EH (cell line): ENCODE measurements at regions not wholly inside any gene's neighbourhood (a gene's known extent, or its start where the extent isn't known, plus 50 kb on each side); places are given as distances from the start of the nearest gene placed in this dataset.

Experiments
- DNase-seq: peaks from one replicate; pipeline ENCODE4 v3.0.0-alpha.2; 2015; ENCODE audit warnings: low read depth

DNA sequence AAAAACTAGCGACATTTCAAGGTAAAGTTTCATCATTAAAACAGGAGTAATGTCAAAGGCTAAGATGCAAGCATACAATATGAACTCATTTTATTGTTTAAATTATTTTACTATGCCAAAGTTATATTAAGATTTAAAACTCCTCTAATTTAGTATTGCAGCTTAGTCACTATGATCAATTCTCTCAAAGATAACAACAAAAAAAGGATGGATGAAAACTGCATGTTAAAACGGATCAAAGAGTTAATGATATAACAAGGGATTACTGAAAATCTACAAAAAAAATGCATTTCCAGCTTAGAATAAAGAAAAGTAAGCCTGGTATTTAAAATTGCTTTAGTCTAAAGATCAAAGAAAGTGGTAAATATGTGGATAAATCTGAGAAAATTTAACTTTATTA, 587.8 kb upstream of the PCDH20 start:
- no peak for DNase-seq

DNA sequence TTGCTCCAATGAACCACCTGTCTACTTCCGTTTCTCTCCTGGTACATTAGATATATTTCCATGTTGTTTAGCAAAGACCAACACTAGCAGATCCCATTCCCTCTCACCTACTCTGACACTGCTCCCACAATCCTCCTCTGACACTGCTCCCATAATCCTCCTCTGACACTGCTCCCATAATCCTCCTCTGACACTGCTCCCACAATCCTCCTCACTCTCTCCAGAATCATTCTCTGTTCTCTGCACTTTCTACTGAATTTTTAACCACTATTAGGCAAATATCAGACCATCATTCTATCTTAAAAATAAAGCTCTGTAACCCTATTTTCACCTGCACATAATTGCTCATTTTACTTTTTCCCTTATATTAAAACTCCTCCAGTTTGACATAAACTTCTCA, 578.5 kb upstream of the PCDH20 start:
- DNase-seq: no peak

DNA sequence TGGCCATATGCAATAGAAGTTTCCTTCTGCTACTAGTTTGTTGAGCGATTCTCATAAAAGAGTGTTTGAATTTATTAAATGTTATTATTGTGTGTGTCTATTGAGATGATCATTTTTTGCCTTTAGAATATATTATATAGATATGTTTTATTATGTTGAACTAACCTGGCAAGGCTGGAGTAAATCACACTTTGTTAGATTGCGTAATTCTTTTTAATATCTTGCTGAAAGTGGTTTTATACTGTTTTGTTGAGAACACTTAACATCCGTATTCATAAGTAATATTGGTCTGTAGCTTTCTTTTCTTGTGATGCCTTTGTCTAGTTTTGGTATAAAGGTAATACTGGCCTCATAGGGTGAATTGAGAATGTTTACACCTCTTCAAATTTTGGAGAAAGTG, 574.3 kb upstream of the PCDH20 start:
- DNase-seq: no peak

DNA sequence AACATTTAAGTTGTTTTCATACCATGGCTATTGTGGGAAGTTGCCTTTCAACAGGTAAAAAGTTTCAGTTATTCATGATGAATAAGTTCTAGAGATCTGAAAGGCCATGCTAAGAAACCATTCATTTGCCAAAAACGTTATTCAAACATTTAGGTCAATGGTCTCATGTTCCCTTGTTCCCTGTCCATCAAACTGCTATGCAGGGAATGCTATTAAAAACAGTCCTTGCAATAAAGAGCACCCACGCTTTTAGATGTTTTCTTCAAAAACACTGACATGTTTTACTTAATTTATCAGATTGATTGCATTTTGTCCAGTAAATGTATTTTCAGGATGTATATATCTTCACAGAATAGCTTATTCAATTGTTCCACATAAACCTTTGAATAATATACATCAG, 573.2 kb upstream of the PCDH20 start:
- DNase-seq: no peak

DNA sequence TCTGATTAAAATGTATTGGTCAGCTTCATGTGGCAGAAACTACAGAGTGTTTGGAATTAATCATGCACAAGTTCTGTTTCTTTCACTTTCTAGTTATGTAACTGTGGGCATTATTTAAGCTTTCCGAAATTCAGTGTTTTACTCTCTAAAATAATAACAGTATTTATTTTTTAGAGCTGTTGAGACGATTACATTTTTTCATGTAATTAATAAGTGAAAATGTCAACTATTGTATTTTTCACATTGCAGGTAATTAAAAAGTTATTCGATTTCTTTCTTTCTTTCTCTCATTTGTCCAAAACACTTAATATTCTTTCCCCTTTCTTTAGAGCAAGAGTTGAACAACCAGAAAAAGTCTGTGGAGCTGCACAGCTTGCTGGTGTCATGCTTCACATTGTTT, 559.4 kb upstream of the PCDH20 start:
- DNase-seq: no peak

DNA sequence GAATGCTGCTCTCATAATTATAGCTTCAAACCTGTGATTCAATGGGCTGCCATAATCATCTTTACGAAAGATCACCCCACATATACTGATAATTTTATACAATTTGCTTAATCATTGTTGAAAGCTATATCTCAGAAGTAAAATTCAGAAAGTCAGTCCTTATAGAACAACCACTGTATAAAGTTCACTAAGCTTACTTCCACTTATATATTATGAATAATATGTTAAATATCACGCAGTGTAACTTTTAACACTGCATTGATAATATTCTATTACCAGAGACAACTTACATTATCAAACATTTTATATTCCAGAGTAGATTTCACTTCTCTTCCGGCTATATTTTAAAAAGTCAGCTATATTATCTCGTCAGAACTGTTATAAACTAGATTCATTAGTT, 550.1 kb upstream of the PCDH20 start:
- no peak for DNase-seq

DNA sequence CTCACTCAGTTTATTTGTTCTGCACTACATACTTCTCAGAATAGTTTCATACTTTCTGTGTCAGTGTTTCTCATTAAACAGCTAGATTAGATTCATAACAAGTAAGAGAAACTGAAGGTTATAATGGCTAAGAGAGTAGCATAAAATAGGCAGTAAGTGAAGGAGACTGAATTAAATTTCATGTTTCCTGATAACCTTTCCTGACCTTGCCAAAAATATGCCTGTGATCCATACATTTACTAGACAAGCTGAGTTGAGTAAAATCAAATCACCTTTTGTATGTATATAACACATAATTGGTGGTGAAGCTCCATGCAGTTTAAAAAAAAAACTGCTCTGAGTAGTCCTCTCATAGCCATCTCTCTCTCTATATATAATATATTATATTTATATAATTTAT, 545.3 kb upstream of the PCDH20 start:
- no peak for DNase-seq

DNA sequence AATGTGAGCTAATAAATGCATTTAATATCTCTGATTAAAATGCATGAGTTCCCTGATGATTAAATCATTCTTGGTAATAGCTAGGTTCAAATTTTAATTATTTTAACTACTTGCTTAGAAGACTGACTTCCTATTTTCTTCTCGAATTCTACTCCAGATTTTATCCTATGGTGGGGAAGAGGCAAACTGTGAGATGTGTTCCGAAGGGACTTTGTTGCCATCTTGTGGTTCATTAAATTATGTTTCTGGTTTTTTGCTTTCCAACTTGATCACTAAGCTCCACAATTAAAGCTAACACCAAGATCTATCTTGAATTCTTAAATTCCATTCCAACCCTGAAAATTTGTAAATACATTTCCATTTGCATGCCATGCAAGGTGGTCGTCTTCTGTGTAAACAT, 538.4 kb upstream of the PCDH20 start:
- DNase-seq: no peak

DNA sequence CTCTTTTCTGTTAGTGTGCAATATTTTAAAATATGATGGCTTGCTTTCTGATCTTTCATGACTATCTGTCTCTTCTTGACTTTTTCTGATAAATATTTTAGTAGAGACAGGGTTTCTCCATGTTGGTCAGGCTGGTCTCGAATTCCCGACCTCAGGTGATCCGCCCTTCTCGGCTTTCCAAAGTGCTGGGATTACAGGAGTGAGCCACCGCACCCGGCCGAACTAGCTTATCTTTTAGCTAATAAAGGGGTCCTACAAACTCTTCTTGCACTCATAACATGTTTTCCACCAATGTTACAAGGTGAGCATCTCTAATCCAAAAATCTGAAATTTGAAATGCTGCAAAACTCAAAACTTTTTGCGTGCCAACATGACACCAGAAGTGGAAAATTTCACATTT, 535.2 kb upstream of the PCDH20 start:
- DNase-seq: no peak

DNA sequence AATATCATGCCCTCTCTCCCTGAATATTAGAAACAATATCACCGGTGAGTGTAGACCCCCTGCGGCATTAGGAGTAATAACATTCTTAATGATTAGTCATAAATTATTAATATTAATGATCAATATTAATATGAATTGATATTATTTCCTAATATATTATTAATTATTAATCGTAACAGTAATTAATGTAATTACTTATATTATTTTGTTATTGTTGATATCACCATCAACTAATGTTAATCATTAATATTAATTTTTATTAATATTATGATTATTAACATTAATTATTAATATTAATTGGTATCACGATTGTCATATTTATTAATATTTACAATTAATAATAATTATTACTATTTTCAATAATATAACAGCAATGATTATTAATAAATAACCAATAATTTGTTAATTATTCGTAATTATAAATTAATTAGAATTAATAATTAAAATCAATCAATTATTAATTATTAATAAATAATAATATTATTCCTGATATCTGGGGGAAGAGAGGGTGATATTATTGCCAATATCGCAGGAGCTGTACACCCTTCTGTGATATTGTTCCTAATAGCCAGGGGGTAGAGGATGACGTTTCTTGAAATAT, 528.8 kb upstream of the PCDH20 start:
- DNase-seq: no peak

DNA sequence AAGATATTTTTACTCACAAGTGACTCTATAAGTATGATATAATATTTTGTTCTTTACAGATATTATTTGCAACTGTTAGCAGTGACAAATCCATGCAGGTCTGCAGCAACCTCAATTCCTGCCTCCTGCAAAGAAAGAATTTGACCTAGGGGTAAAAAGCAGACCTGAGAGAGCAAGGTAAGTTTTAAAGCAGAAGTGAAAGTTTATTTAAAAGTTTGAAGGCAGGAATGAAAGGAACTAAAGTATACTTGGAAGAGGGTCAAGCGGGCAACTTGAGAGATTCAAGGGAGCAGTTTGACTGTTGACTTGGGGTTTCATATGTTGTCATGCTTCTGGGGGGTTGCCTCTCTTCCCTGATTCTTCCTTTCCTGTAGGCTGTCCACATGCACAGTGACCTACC, 520.1 kb upstream of the PCDH20 start:
- DNase-seq: no peak

DNA sequence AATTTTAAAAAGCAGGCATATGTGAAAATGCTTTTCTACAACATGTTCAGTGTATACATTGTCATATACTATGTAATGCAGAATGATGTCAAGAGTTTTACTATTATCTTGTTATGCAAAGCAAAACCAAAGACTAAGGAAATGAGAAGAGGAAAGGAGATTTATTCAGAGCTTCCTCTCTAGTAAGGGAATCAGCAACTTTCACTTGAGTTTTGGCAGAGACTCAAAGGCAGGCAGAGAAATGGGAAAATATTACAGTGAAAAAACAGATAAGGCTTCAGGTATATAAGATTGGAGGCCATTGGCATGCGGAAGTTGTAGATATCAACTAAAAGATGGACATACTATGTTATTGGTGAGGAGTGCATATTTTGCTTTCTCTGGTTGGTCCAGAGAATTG, 512.0 kb upstream of the PCDH20 start:
- DNase-seq: no peak

DNA sequence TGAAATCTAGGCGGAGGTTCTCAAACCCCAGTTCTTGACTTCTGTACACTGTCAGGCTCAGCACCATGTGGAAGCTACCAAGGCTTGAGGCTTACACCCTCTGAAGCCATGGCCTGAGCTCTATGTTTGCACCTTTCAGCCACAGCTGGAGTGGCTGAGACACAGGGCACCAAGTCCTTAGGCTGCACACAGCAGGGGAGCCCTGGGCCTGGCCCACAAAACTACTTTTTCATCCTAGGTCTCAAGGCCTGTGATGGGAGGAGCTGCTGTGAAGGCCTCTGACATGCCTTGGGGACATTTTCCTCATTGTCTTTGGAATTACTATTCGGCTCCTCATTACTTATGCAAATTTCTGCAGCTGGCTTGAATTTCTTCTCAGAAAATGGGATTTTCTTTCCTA, 503.2 kb upstream of the PCDH20 start:
- no peak for DNase-seq

DNA sequence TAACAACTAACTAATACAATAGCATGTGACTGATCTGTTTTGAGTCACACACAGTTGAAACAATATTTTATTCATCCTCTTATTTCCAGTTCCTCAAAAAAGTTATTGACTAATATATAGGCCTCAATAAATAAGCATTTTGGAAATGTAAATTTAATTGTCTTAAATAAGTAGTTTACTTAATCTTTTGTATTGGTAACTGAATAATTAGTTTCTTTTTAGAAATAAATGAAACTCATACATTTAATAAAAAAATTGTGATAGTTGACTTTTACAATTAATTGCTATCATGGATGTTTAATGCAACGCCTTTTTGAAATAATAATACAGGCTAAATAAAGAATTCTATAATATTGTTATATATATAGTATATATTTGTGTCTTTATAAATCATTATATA, 500.8 kb upstream of the PCDH20 start:
- DNase-seq: no peak

DNA sequence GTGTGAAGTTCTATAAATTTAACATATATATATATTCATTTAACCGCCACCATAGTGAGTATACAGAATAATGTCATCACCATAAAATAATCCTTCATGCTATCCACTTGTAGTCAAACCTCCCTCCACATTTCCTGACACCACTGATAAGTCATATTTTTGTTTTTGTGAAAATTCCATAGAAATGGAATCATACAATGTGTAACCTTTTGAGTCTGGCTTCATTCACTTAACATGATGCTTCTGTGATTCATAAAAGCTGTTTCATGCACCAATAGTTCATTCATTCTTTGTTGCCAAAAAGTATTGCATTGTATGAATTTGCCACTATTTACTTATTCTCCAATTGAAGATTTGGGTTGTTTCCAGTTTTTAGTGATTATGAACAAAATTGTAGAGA, 497.5 kb upstream of the PCDH20 start:
- no peak for DNase-seq

DNA sequence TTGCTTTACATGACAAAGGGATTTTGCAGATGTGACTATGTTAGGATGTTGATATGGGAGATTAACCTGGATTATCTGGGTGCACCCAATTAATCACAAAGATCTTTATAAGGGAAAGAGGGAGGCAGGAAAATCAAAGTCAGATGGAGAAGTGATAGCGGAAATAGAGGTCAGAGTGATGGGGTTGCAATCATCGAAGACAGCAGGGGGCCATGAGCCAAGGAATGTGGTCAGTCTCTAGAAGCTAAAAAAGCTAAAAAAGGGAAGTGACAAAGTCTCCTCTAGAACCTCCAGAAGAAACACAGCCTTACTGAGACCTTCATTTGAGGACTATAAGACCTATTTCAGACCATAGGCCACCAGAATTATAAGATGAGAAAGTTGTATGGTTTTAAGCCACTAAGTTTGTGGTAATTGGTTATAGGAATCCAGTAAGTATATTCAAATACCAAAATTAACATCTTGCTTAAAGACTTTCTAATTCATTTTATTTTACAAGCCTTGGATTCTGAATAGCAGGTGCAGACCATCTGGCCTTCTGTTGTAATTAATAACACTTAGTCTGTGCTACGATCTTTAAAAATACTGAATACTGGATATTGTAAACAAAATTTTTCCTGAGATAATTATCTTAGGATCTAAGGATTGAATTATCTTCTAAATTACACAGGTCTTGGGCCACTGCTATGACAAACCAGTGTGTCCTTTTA, 493.4 kb upstream of the PCDH20 start:
- DNase-seq: no peak

DNA sequence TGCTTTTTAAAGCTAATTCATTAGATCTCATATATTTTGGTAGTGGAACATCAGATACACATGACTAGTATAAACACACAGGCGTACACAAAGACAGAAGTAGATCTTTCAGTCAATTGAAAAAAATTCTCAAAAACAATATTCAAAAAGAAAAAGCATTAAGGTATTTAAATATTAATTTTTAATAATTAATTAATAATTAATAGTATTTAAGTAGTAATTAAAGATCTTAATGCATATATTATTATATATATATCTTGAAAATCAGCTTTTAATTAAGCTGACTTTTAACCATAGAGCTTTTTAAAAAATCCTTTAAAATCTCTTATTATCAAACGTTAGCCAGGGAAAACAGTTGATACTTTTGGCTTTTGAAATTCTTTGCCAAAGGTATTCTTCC, 489.4 kb upstream of the PCDH20 start:
- DNase-seq: no peak

DNA sequence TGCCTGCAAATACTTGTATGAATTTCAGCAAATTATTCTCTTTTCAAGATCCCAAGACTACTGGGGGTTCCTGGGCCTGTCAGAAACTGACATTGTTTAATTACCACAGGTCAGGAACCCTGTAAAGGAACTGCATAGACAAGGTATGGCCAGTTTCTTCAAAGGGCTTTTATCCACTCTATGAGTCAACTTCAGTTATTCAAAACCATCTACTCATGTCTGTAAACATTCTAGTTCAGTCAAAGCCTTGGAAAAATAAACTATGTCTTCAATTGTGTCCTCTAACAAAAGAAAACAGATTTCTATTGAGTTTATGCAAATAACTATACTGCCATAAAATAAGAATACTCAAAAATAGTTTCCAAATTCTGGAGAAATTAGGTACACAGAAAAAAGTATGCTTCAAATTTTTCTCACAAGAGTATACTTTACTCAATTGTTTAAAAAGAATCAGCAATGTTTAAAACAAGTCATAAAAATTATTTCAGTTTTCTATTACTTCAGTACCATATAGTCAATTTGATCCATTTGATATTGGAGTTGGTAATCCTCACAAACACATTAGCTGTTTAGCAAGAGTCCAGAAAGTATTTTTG, 486.4 kb upstream of the PCDH20 start:
- DNase-seq: no peak

DNA sequence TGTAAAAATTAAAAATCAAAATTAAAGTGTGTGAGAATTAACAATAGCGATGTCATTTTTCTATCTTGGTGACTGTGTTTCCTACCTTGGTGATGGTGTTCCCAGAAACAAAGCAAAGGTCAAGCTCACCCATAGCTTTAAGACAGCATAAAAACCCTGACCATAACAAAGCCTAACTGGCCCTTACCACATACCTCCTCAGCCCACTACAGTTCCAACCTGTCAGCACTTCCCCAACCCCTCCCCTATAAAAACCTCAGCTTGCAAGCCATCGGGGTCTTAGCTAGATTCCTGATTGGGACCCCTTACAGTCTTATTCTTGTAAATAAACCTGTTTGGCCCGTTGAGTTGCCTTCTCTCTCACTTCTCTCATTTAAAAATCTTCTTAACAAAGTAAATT, 484.4 kb upstream of the PCDH20 start:
- DNase-seq: no peak

DNA sequence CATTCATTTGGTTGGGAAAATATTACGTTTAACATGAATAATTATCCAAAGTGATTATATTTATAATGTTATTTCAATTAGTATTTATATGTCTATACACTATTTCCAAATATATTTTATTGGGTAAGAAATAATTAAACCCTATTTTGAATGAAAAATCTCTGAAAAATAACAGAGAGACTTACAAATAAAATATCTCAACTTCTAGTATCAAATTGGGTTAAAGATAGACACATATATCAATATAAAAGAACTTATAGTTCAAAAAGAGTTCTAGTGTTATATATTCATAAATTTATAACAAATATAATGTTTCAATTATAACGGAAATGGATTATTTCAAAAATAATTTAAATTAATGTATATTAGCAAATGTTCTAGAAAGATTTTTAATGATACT, 482.6 kb upstream of the PCDH20 start:
- DNase-seq: no peak

DNA sequence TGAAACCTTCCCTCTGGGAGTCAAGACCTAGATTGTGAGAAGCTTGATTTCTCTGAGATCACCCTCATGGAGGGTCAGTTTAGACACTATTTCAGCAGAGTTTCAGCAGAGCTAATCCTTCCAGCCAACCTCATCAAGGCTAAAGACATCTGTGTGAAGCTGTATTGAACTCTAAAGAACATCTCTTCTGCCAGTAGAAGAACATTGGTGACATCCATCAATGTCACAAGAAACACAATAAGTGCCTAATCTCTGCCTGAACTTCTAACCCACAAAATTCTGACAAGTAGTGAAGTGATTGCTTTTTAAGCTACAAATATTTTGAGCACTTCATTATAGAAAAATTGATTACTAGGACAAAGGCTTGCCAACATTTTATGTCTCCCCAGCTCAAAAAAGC, 475.8 kb upstream of the PCDH20 start:
- DNase-seq: no peak

DNA sequence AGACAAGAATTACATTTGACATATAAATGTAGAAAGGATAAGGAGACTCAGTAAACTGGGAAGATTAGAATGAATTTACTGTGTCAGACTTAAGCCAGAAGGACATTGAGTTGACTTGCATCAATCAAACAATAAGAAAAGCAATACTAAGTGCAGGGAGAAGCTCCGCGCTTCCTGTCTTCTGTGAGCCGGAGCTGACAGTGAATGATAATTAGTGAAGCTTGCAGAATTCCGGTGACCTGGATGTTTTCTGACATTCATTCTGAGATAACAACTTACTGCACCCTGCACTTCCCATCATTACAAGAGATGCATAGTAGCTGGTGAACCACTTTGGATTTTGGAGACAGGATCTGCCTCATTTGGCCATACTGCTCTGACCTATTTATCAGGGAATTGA, 469.2 kb upstream of the PCDH20 start:
- DNase-seq: no peak

DNA sequence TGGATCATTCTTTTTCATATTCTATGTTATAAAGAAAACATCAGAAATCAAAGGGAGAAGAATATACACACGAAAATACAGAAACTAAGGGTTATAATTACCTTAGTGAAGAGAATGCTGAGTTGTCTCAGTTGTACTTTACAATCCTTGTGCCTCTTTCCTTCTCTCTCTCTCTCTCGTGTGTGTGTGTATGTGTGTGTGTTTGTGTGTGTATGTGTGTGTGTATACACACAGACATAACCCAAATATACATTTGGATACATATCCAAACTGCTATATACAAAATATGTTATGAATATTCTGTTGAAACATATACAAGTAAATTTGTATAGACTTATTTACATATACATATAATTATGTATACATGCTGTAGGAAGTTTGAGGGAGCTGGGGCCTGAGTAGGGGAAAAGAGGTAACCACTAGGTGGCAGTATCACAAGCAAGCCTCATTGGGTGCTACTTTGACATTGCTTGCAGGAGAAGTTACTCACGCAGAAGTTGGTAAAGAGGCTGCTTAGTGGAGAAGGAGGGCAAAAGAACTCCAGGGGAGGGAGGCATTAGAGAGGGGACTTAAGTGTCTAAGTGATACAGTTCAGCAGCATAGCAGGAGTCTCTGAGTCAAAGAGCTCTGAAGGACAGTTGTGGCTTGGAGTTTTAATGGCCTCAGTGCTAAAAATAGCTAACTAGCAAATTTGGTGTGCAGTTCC, 465.1 kb upstream of the PCDH20 start:
- DNase-seq: no peak
